WTC11 (cell line): ENCODE measurements at regions not wholly inside any gene's neighbourhood (a gene's known extent, or its start where the extent isn't known, plus 50 kb on each side); places are given as distances from the start of the nearest gene placed in this dataset.

Experiments used
- CTCF ChIP-seq: fragments of 200-600 bp; IDR thresholded peaks from 2 replicates; pipeline ENCODE4 v1.8.0; 2022; ENCODE audit warnings: antibody characterized with exemption
- FOXP1 ChIP-seq: sonication (generic); formaldehyde crosslinking; IDR thresholded peaks from 2 replicates; pipeline ENCODE4 v1.8.0; 2022; ENCODE audit warnings: missing genetic modification reagents, mild to moderate bottlenecking, moderate library complexity, borderline replicate concordance
- HMGXB4 ChIP-seq: sonication (generic); formaldehyde crosslinking; IDR thresholded peaks from 2 replicates; pipeline ENCODE4 v1.8.1; 2023; ENCODE audit warnings: mild to moderate bottlenecking, moderate library complexity, missing genetic modification reagents
- MAX ChIP-seq: sonication (generic); formaldehyde crosslinking; IDR thresholded peaks from 2 replicates; pipeline ENCODE4 v1.8.0; 2022; ENCODE audit warnings: mild to moderate bottlenecking, missing genetic modification reagents
- NFE2L1 ChIP-seq: sonication (generic); formaldehyde crosslinking; IDR thresholded peaks from 2 replicates; pipeline ENCODE4 v1.8.1; 2023; ENCODE audit warnings: missing genetic modification reagents
- USF1 ChIP-seq: sonication (generic); formaldehyde crosslinking; IDR thresholded peaks from 2 replicates; pipeline ENCODE4 v1.8.0; 2022; ENCODE audit warnings: mild to moderate bottlenecking, missing genetic modification reagents
- ZNF232 ChIP-seq: sonication (generic); formaldehyde crosslinking; IDR thresholded peaks from 2 replicates; pipeline ENCODE4 v1.8.0; 2022; ENCODE audit warnings: mild to moderate bottlenecking, missing genetic modification reagents
- ZNF263 ChIP-seq: sonication (generic); formaldehyde crosslinking; IDR thresholded peaks from 2 replicates; pipeline ENCODE4 v1.8.1; 2022; ENCODE audit warnings: low read depth, mild to moderate bottlenecking, moderate library complexity, missing genetic modification reagents
- ZNF317 ChIP-seq: sonication (generic); formaldehyde crosslinking; IDR thresholded peaks from 2 replicates; pipeline ENCODE4 v1.8.1; 2023; ENCODE audit warnings: low read depth, mild to moderate bottlenecking, moderate library complexity, missing genetic modification reagents, borderline replicate concordance
- TF ChIP-seq, protein P1 (sequence below): sonication (generic); formaldehyde crosslinking; conservative IDR thresholded peaks from 2 replicates; pipeline ENCODE4 v1.8.1; 2022; ENCODE audit warnings: mild to moderate bottlenecking, missing genetic modification reagents
- TF ChIP-seq, protein P2 (sequence below): sonication (generic); formaldehyde crosslinking; IDR thresholded peaks from 2 replicates; pipeline ENCODE4 v1.8.1; 2023; ENCODE audit warnings: mild to moderate bottlenecking, missing genetic modification reagents, moderate library complexity
- TF ChIP-seq, protein P3 (sequence below): sonication (generic); formaldehyde crosslinking; IDR thresholded peaks from 2 replicates; pipeline ENCODE4 v1.8.1; 2022; ENCODE audit warnings: mild to moderate bottlenecking, moderate library complexity, missing genetic modification reagents

- no peak for TF ChIP-seq ZNF317
- no peak for TF ChIP-seq CTCF
- no peak for TF ChIP-seq HMGXB4
- TF ChIP-seq, protein P1, sequence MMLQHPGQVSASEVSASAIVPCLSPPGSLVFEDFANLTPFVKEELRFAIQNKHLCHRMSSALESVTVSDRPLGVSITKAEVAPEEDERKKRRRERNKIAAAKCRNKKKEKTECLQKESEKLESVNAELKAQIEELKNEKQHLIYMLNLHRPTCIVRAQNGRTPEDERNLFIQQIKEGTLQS (CRISPR knock-in tag) = no peak
- TF ChIP-seq, protein P2, sequence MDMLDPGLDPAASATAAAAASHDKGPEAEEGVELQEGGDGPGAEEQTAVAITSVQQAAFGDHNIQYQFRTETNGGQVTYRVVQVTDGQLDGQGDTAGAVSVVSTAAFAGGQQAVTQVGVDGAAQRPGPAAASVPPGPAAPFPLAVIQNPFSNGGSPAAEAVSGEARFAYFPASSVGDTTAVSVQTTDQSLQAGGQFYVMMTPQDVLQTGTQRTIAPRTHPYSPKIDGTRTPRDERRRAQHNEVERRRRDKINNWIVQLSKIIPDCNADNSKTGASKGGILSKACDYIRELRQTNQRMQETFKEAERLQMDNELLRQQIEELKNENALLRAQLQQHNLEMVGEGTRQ (CRISPR knock-in tag) = no peak
- TF ChIP-seq ZNF263 (CRISPR knock-in tag) = no peak
- no peak for TF ChIP-seq MAX
- no peak for TF ChIP-seq ZNF232 (CRISPR knock-in tag)
- TF ChIP-seq, protein P3, sequence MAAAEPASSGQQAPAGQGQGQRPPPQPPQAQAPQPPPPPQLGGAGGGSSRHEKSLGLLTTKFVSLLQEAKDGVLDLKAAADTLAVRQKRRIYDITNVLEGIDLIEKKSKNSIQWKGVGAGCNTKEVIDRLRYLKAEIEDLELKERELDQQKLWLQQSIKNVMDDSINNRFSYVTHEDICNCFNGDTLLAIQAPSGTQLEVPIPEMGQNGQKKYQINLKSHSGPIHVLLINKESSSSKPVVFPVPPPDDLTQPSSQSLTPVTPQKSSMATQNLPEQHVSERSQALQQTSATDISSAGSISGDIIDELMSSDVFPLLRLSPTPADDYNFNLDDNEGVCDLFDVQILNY = no peak
- TF ChIP-seq FOXP1 (CRISPR knock-in tag) = no peak
- no peak for TF ChIP-seq NFE2L1 (CRISPR knock-in tag)
- TF ChIP-seq USF1 (CRISPR knock-in tag) = no peak
Measured at GRCh38 chr10:8349610-8350249, 295.2 kb downstream of the GATA3 start.
